HL-60 (cell line): ENCODE measurements at regions not wholly inside any gene's neighbourhood (a gene's known extent, or its start where the extent isn't known, plus 50 kb on each side); places are given as distances from the start of the nearest gene placed in this dataset.

Source experiments
- DNase-seq, 2 experiments: peaks; one replicate each; pipeline ENCODE4 v3.0.0-alpha.2; 2010 to 2020; ENCODE audit warnings: low read depth in 1 of 2, low spot score in 1 of 2
- H3K27ac ChIP-seq: fragments of 250-450 bp; sonication (Bioruptor Pico); replicated peaks from 2 replicates; pipeline ENCODE4 v1.5.1; 2020; ENCODE audit warnings: mild to moderate bottlenecking, moderate library complexity
- H3K27me3 ChIP-seq: fragments of 250-450 bp; sonication (Bioruptor Pico); 2 replicates; pipeline ENCODE4 v1.5.1; 2021; ENCODE audit warnings: mild to moderate bottlenecking, moderate library complexity; ENCODE audit not compliant: insufficient read depth, poor library complexity, severe bottlenecking
- H3K4me3 ChIP-seq: replicated peaks from 2 replicates; pipeline ENCODE4 v1.5.1; 2011; ENCODE audit warnings: mild to moderate bottlenecking, control low read depth, low read length; ENCODE audit not compliant: insufficient read depth
- CTCF ChIP-seq: IDR thresholded peaks from one replicate; pipeline ENCODE4 v1.5.1; 2011; ENCODE audit warnings: low read length, control low read depth, inconsistent platforms; ENCODE audit not compliant: insufficient read depth
- GABPA ChIP-seq: IDR thresholded peaks from 2 replicates; pipeline ENCODE4 v1.6.1; 2012; ENCODE audit warnings: low read depth
- POLR2AphosphoS5 ChIP-seq: IDR thresholded peaks from 2 replicates; pipeline ENCODE4 v1.6.1; 2012; ENCODE audit warnings: low read depth
- REST ChIP-seq: IDR thresholded peaks from 2 replicates; pipeline ENCODE4 v1.6.1; 2012; ENCODE audit warnings: low read depth; ENCODE audit not compliant: insufficient replicate concordance
- SPI1 ChIP-seq: IDR thresholded peaks from 2 replicates; pipeline ENCODE4 v1.6.1; 2012; ENCODE audit warnings: low read depth, mild to moderate bottlenecking, borderline replicate concordance

GRCh38 chr3:67296039-67296892, 298.2 kb downstream of the KBTBD8 start:
- Histone ChIP-seq H3K27ac (no peak overlapping the region), H3K4me3 (no peak overlapping the region), H3K27me3 (no peaks in the 10 kb centered on the region)
- DNase-seq = no peak
- TF ChIP-seq SPI1 (no peak), POLR2AphosphoS5 (no peak), REST (no peak), GABPA (no peak), CTCF (no peak)

- TF ChIP-seq REST (no peak), SPI1 (no peak), GABPA (no peak), CTCF (no peak), POLR2AphosphoS5 (no peak)
- H3K27ac ChIP-seq = no peak overlapping the region
- H3K27me3 ChIP-seq = no peaks in the 10 kb centered on the region
- no peak for DNase-seq
- no peak overlapping the region for H3K4me3 ChIP-seq
Observed at GRCh38 chr3:67297715-67298475, 299.8 kb downstream of the KBTBD8 start.

- TF ChIP-seq GABPA (no peak), SPI1 (no peak), POLR2AphosphoS5 (no peak), REST (no peak), CTCF (no peak)
- no peak for DNase-seq
- Histone ChIP-seq H3K27ac (no peak overlapping the region), H3K27me3 (no peaks in the 10 kb centered on the region), H3K4me3 (no peak overlapping the region)
Observed at GRCh38 chr3:67301556-67301955, 303.4 kb downstream of the KBTBD8 start.
